ENCODE measurements at regions not wholly inside any gene's neighbourhood (a gene's known extent, or its start where the extent isn't known, plus 50 kb on each side); places are given as distances from the start of the nearest gene placed in this dataset.
"Not testable (repeated sequence)": the region's sequence is repeated elsewhere in the genome, so short reads cannot be mapped to it uniquely, and the experiment has no call there.

- DNase-seq (ENCODE audit: low spot score): no peak
These were observed 165.5 kb downstream of the DKK1 start for GRCh38 chr10:52479567-52479966.

DNA sequence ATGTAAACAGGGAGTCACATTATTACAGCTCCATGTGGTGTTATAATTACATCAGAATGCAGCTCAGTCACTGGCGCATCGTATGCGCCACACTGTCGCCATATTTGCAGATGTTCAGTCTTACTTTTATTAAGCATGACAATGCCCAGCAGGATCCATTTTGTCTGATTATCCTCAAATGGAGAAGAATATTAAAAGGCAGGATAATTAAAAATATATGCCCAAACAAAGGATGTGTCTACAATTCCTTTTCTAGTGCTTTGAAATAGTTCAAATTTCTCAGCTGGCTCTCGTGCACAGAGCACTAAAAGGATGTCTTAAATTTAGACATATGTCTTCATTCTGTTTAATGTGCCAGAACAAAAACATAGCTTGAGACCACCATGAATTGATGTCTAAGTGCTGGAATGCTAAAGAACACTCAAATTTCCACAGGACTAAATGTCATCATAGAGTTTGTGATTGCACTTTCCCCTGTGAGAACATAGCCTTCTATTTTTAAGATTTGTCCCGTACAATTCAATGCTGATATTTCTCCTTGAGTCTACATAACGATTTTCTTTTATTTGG, 168.0 kb downstream of the DKK1 start:
- DNase-seq (ENCODE audit: low spot score): no peak

GRCh38 chr10:52483587-52483986, 169.5 kb downstream of the DKK1 start:
- no peak for DNase-seq (ENCODE audit: low spot score)

GRCh38 chr10:52484206-52485065, 170.4 kb downstream of the DKK1 start:
- DNase-seq (ENCODE audit: low spot score): no peak

DNA sequence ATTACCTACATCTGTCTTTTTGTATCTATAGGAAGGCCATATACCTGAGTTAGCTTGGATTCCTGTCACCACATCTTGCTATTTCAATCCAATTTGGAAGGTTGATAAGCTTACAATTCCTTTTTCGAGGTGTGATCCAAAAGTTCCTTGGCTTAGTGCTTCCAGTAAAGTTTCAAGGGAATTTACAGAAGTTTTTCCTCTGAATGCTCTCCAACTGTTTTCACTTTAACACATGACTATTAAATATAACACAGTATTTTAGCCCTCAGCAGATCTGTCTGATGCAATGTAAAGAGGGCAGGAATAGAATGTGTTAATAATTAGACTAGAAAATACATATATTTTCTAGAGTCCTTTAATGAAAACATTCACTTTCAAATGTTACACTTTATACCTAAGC, 171.4 kb downstream of the DKK1 start:
- no peak for DNase-seq (ENCODE audit: low spot score)

GRCh38 chr10:52486840-52487611, 172.9 kb downstream of the DKK1 start:
- no peak for DNase-seq (ENCODE audit: low spot score)

DNA sequence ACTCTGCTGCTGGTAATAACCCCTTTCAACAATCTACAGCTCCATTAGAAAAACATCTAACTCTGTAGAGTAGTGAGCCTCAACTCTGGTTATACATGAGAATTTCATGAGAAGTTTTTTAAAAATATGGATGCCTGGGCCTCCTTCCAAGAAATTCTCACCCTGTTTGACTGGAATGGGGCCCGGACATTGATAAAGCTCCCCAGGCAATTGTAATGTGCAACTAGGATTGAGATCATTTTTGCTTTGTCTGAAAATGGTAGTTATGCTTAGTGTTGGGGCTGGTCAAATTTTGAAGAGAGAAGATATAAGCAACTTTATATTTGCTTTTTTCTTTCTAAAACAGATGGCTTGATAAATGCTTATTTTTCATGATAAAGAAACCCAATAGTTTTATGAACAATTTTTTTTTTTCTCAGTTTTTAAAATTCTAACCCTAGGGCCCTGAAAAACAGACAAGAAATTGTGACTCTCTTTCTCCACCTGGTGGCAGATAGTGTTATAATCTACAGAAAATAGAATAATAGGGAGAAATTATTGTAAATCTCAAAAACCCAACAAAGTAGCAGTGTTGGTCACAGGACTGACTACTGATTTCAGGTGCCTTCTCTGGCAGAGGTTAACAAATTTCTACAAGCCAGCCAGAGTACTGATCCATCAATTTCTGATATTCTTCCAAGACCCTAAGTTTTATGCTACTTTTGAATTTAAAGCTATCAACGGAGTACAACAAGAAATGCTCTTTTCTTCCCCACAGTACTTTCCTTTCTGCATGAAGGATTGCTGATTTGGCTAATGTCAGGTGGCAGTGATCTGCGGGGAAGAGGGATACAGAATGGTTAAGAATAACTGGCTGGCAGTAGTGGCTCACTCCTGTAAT, 174.8 kb downstream of the DKK1 start:
- DNase-seq (ENCODE audit: low spot score): peak; percentile 19

DNA sequence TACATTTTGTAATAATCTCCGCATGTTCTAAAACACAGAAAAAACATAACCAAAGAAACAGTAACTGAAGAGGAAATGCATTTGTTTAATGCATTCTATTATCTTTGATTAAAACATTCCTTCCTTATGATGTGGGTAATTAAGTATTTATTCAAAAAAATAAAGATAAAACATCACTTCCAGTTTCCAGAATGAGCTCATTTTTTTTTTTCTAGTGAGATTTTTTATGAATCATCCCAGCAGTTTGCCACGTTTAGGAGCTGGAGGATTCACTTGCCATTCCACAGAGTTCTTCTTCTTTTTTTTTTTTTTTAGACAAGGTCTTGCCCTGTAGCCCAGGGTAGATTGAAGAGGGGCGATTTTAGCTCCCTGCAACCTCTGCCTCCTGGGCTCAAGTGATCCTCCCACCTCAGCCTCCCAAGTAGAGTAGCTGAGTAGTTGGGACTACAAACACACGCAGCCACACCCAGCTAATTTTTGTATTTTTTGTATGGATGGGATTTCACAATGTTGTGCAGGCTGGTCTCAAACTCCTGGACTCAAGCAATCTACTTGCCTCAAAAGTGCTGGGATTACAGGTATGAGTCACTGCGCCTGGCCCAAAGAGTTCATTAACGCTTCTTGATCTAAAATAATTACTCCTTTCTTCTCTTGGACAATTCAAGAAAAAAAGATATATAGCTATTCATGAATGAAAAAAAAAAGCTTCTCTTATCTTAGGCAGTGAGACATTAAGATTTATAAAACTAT, 177.3 kb downstream of the DKK1 start:
- no peak for DNase-seq (ENCODE audit: low spot score)

- no peak for DNase-seq (ENCODE audit: low spot score)
These were observed 185.2 kb downstream of the DKK1 start for GRCh38 chr10:52499281-52499680.

- no peak for DNase-seq (ENCODE audit: low spot score)
These were observed 186.4 kb downstream of the DKK1 start for GRCh38 chr10:52500476-52500875.

DNA sequence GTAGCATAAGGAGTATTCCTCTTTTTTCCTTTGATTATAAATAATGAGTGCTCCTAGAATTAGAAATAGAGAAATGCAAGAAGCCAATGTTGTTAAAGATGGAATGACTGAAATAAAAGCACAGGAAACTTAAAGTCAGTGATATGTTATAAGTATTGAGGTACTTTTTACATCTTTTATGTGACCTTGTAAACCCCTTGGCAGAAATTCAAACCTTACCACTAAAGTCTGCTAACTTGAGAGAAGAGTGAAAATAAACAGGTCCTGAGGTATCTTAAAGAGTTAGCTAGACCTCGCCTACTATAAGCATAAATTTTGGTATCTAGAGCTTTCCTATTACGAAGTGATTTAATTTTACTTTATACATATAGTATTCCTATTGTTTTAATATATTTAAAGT, 188.2 kb downstream of the DKK1 start:
- DNase-seq (ENCODE audit: low spot score): no peak

- not testable (repeated sequence) for DNase-seq (ENCODE audit: low spot score)
These were observed 191.3 kb downstream of the DKK1 start for GRCh38 chr10:52505341-52505740.

DNA sequence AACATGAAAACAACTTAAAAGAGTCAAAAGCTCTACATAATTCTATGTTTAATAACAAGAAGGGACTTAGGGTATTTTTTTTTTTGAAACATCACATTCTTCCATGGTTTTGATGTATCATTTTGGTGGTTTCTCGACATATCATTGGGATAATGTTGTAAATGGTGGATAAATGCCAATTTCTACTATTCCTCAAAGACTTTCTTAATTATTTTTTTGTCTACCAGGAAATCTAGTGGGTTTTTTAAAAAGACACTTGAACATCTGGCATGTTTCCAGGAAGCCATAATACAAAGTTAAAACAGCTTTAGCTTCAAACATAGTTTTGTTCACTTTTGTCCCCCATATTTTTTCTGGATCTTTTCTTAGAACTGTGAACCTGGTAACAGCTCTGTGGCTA, 200.4 kb downstream of the DKK1 start:
- DNase-seq (ENCODE audit: low spot score): no peak

GRCh38 chr10:52517012-52517411, 202.9 kb downstream of the DKK1 start:
- DNase-seq (ENCODE audit: low spot score): no peak

DNA sequence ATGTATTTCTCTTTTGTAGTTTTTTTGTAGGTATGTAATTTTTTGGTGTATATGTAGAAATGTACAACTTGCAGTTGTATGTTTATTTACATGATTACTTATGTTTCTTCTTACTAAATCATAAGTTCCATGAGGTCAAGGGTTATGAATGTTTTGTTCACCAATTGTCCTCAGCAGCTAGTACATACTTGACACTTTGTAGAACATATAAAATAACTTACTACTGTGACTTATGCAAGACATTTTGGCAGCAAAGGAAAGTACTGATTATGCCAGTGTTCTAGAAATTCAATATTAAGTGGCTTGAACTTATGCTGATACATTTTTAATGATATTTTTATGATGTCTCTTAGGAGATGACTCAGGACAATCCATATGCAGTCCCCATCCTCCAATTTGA, 209.6 kb downstream of the DKK1 start:
- no peak for DNase-seq (ENCODE audit: low spot score)

DNA sequence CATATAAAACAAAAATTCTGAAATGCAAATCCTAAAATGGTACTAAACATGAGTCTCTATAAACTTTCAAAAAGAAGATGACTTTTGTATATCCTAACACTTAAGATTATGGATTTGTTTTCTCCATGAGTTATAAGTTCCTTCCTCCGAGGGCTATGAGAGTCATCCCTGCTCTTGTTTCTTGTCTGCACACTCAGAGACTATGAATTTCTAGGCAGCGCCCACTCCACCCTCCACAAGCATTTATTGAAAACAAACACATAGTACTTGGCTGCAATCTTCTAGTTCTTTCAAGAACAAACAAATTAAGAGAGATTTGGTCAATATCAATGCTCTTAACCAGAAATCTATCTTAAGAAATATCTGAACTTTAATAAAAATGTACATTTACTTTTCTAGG, 211.7 kb downstream of the DKK1 start:
- DNase-seq (ENCODE audit: low spot score): no peak

- DNase-seq (ENCODE audit: low spot score): no peak
These were observed 212.3 kb downstream of the DKK1 start for GRCh38 chr10:52526251-52526823.

GRCh38 chr10:52532650-52533290, 218.7 kb downstream of the DKK1 start:
- DNase-seq (ENCODE audit: low spot score): no peak

- DNase-seq (ENCODE audit: low spot score): no peak
These were observed 219.9 kb downstream of the DKK1 start for GRCh38 chr10:52533986-52534385.

DNA sequence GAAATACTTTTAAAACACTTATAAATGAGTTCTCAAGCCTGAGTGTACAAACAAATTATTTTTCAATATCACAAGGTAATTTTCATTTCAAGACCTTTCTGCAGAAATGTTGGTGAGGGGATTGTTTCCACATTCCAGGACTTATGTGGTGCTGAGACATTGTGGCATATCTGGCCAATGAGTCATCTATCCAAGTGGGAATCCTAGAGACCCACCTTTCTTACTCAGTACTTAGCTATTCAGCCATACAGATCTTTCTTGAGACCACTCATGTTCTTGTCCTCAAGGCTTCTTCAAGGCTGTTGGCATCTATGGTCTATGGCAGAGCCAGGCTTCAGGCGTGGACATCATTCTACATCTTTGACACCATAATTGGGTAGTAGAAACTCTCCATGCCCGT, 225.4 kb downstream of the DKK1 start:
- DNase-seq (ENCODE audit: low spot score): no peak
